ENCODE measurements at regions not wholly inside any gene's neighbourhood (a gene's known extent, or its start where the extent isn't known, plus 50 kb on each side); places are given as distances from the start of the nearest gene placed in this dataset.

- no peak overlapping the region for H3K4me3 ChIP-seq (replicated peaks in 1 of 2; ENCODE audit: low read depth in 2 of 2, low read length in 2 of 2)
- no peak for DNase-seq (ENCODE audit: low read depth in 2 of 2)
- no peak for TF ChIP-seq CTCF (IDR thresholded peaks at IDR 0.05; ENCODE audit: low read depth, low read length)
Observed at GRCh38 chr1:106677181-106677580, 379.3 kb upstream of the PRMT6 start.

- TF ChIP-seq CTCF (IDR thresholded peaks at IDR 0.05; ENCODE audit: low read depth, low read length), result no peak
- no peak overlapping the region for H3K4me3 ChIP-seq (replicated peaks in 1 of 2; ENCODE audit: low read depth in 2 of 2, low read length in 2 of 2)
- no peak for DNase-seq (ENCODE audit: low read depth in 2 of 2)
Observed at GRCh38 chr1:106677721-106678120, 378.8 kb upstream of the PRMT6 start.

- DNase-seq (ENCODE audit: low read depth in 2 of 2), result no peak
- no peak for TF ChIP-seq CTCF (IDR thresholded peaks at IDR 0.05; ENCODE audit: low read depth, low read length)
- no peak overlapping the region for H3K4me3 ChIP-seq (replicated peaks in 1 of 2; ENCODE audit: low read depth in 2 of 2, low read length in 2 of 2)
Observed at GRCh38 chr1:106678279-106679050, 378.0 kb upstream of the PRMT6 start.

- DNase-seq (ENCODE audit: low read depth in 2 of 2), result no peak
- no peak overlapping the region for H3K4me3 ChIP-seq (replicated peaks in 1 of 2; ENCODE audit: low read depth in 2 of 2, low read length in 2 of 2)
- TF ChIP-seq CTCF (IDR thresholded peaks at IDR 0.05; ENCODE audit: low read depth, low read length), result no peak
Observed at GRCh38 chr1:106680216-106680615, 376.3 kb upstream of the PRMT6 start.

GRCh38 chr1:106680776-106681344 lies 375.6 kb upstream of the PRMT6 start:
- no peak for DNase-seq (ENCODE audit: low read depth in 2 of 2)
- H3K4me3 ChIP-seq (replicated peaks in 1 of 2; ENCODE audit: low read depth in 2 of 2, low read length in 2 of 2), result no peak overlapping the region
- TF ChIP-seq CTCF (IDR thresholded peaks at IDR 0.05; ENCODE audit: low read depth, low read length), result no peak

- no peak for TF ChIP-seq CTCF (IDR thresholded peaks at IDR 0.05; ENCODE audit: low read depth, low read length)
- no peak overlapping the region for H3K4me3 ChIP-seq (replicated peaks in 1 of 2; ENCODE audit: low read depth in 2 of 2, low read length in 2 of 2)
- DNase-seq (ENCODE audit: low read depth in 2 of 2), result no peak
Observed at GRCh38 chr1:106681939-106682522, 374.4 kb upstream of the PRMT6 start.

Data from cardiac fibroblast (primary cell).